ENCODE measurements at regions not wholly inside any gene's neighbourhood (a gene's known extent, or its start where the extent isn't known, plus 50 kb on each side); places are given as distances from the start of the nearest gene placed in this dataset.
"Not testable (repeated sequence)": the region's sequence is repeated elsewhere in the genome, so short reads cannot be mapped to it uniquely, and the experiment has no call there.

GRCh38 chr22:33139937-33140336 is 81.8 kb upstream of the SYN3 start:
- DNase-seq = no peak

- not testable (repeated sequence) for DNase-seq
Observed at GRCh38 chr22:33138333-33138732, 80.2 kb upstream of the SYN3 start.

- no peak for DNase-seq
Observed at GRCh38 chr22:33130473-33130872, 72.3 kb upstream of the SYN3 start.

- DNase-seq = no peak
Observed at GRCh38 chr22:33129621-33130020, 71.4 kb upstream of the SYN3 start.

- DNase-seq = no peak
Observed at GRCh38 chr22:33126881-33127280, 68.7 kb upstream of the SYN3 start.

GRCh38 chr22:33124471-33124870 is 66.3 kb upstream of the SYN3 start:
- DNase-seq = no peak

GRCh38 chr22:33122439-33122838 is 64.3 kb upstream of the SYN3 start:
- DNase-seq = not testable (repeated sequence)

GRCh38 chr22:33119044-33119443 is 60.9 kb upstream of the SYN3 start:
- DNase-seq = no peak

- DNase-seq = no peak
Observed at GRCh38 chr22:33117821-33118220, 59.6 kb upstream of the SYN3 start.

- DNase-seq = no peak
Observed at GRCh38 chr22:33116841-33117547, 58.8 kb upstream of the SYN3 start.

- DNase-seq = no peak
Observed at GRCh38 chr22:33114565-33114964, 56.4 kb upstream of the SYN3 start.

- no peak for DNase-seq
Observed at GRCh38 chr22:33112580-33112979, 54.4 kb upstream of the SYN3 start.

GRCh38 chr22:33111491-33111890 is 53.3 kb upstream of the SYN3 start:
- no peak for DNase-seq

GRCh38 chr22:33110562-33111163 is 52.5 kb upstream of the SYN3 start:
- DNase-seq = no peak

- DNase-seq = no peak
Observed at GRCh38 chr22:33109514-33110430, 51.6 kb upstream of the SYN3 start.

GRCh38 chr22:33108037-33108436 is 49.9 kb upstream of the SYN3 start:
- DNase-seq = no peak
